T47D (cell line): ENCODE measurements at regions not wholly inside any gene's neighbourhood (a gene's known extent, or its start where the extent isn't known, plus 50 kb on each side); places are given as distances from the start of the nearest gene placed in this dataset.

Experiments
- DNase-seq, 2 experiments: peaks; one replicate each; pipeline versions ENCODE4 v3.0.0 to v3.0.0-alpha.2; 2011 to 2012; ENCODE audit warnings: low read depth in 1 of 2, low spot score in 1 of 2
- JUND ChIP-seq: IDR thresholded peaks from 2 replicates; pipeline ENCODE4 v1.6.1; 2012; ENCODE audit warnings: low read depth
- in situ Hi-C: cut with HindIII; loops from 2 replicates; pipeline ENCODE4 v1.10.0; 2016; ENCODE audit warnings: low sequenced_read_pairs, low pct_unique_long_range_greater_than_20kb

DNA sequence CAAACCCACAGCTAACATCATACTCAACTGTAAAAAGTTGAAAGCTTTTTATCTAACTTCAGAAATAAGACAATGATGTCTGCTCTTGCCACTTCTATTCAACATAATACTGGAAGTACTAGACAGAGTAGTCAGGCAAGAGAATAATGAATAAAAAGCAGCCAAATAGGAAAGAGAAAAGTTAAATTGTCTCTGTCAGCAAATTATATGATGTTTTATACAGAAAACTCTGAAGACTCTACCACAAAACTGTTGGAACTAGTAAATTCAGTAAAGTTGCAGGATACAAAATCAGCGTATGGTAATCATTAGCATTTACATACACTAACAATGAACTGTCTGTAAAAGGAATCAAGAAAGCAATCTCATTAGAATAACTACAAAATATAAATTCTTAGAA is 752.9 kb upstream of the CT83 start:
- in situ Hi-C loops = no loop called here
- no peak for TF ChIP-seq JUND
- no peak for DNase-seq

GRCh38 chrX:117196481-117196880 is 733.7 kb upstream of the CT83 start:
- in situ Hi-C loops = no loop called here
- TF ChIP-seq JUND = no peak
- DNase-seq = no peak

DNA sequence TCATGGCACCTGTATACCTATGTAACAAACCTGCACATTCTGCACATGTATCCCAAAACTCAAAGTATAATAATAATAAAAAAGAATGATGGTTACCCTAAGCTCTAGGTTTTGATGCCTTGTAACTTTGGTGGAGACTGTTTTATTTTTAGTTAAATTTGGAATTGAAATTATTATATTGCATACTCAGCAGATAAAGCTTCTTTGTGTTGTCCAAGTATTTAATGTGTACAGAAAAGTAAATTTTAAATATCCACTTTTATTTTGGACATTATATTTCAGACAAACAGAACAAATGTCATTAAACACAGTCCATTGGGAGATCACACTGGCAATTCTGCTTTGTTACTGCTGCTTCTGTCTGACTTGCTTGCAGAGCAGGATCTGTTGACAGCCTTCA is 684.5 kb upstream of the CT83 start:
- in situ Hi-C loops = no loop called here
- DNase-seq = no peak
- no peak for TF ChIP-seq JUND

DNA sequence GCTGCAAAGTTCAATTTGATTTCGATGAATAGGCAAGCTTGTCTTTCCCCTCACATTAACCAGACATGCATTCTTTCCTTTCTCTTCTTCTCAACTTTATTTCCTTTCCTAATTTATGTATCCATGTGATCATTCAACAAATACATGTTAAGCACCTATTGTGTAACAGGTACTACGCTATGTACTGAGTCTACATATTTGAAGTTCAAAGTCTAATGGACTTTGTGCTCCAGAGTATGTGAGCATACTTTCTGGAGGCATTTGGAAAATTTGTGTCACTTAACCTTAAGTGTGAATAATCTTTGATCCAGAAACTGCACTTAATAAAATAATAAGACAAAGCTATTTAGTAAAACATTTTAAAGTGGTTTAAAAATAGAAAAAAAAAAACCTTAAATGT is 675.3 kb upstream of the CT83 start:
- DNase-seq = no peak
- in situ Hi-C loops = no loop called here
- no peak for TF ChIP-seq JUND

- in situ Hi-C loops = no loop called here
- TF ChIP-seq JUND = no peak
- DNase-seq = no peak
Measured at GRCh38 chrX:117134983-117135382, 672.2 kb upstream of the CT83 start.

DNA sequence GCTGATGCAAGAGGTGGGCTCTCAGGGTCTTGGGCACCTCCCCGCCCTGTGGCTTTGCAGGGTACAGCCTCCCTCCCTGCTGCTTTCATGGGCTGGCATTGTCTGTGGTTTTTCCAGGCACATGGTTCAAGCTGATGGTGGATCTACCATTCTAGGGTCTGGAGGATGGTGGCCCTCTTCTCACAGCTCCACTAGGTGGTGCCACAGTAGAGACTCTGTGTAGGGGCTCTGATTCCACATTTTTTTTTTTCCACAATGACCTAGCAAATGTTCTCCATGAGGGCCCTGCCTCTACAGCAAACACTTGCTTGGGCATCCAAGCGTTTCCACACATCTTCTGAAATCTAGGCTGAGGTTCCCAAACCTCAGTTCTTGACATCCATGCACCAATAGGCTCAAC is 657.9 kb upstream of the CT83 start:
- no peak for TF ChIP-seq JUND
- DNase-seq = no peak
- in situ Hi-C loops = no loop called here

DNA sequence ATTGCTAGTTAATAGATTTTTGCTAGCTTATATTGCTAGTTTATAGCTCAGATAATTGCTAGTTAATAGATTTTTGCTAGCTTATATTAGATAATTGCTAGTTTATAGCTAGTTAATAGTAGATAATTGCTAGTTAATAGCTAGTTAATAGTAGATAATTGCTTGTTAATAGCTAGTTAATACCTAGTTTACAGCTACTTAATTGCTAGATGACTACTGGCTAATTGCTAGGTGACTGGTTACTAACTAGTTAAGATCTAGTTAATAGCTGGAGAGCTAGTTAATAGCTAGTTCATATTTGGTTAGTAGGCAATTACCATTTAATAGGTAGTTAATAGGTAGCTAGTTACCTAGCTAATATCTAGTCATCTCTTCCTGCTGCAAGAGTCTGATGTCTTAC is 633.8 kb upstream of the CT83 start:
- no peak for TF ChIP-seq JUND
- DNase-seq = no peak
- in situ Hi-C loops = no loop called here

DNA sequence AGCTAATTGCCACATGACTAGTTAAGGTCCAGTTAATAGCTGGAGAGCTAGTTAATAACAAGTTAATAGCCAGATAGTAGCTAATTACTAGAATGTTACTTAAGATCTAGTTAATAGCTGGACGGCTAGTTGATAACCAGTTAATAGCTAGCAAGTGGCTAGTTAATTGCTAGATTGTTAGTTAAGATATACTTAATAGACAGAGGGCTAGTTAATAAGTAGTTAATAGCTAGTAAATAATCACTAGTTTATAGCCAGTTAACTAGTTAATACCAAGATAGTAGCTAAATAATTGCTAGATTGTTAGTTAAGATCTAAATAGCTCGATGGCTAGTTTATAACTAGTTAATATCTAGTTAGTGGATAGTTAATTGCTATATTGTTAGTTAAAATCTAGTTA is 632.6 kb upstream of the CT83 start:
- in situ Hi-C loops = no loop called here
- DNase-seq = no peak
- no peak for TF ChIP-seq JUND

DNA sequence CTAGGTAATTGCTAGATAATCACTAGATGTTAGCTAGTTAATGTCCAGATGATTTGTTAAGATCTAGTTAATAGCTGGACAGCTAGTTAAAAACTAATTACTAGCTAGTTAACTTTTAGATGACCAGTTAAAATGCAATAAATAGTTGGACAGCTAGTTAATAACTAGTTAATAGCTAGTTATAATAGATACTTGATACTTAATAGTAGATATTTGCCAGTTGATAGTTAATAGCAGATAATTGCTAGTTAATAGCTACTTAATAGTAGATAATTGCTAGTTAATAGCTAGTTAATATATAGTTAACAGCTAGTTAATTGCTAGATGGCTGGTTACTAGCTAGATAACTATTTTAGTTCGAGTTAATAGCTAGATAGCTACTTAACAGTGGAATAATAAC is 631.4 kb upstream of the CT83 start:
- DNase-seq = no peak
- TF ChIP-seq JUND = no peak
- in situ Hi-C loops = no loop called here

DNA sequence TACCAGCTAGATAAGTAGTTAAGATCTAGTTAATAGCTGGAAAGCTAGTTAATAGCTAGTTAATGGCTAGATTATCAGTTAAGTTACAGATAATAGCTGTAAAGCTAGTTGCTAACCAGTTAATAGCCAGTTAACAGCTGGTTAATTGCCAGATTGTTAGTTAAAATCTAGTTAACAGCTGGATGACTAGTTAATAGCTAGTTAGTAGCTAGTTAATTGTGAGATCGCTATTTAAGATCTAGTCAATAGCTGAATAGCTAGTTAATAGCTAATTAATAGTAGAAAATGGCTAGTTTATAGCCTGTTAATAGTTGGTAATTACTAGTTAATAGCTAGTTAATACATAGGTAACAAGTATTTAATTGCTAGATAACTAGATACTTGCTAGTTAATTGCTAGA is 630.5 kb upstream of the CT83 start:
- no peak for TF ChIP-seq JUND
- in situ Hi-C loops = no loop called here
- DNase-seq = no peak

GRCh38 chrX:117092641-117093040 is 629.9 kb upstream of the CT83 start:
- in situ Hi-C loops = no loop called here
- TF ChIP-seq JUND = no peak
- no peak for DNase-seq

- in situ Hi-C loops = no loop called here
- TF ChIP-seq JUND = no peak
- no peak for DNase-seq
Measured at GRCh38 chrX:117063224-117063623, 600.4 kb upstream of the CT83 start.

- TF ChIP-seq JUND = no peak
- in situ Hi-C loops = no loop called here
Measured at GRCh38 chrX:117059848-117060247, 597.1 kb upstream of the CT83 start.

GRCh38 chrX:117053260-117053659 is 590.5 kb upstream of the CT83 start:
- in situ Hi-C loops = no loop called here
- no peak for DNase-seq
- no peak for TF ChIP-seq JUND

More at GRCh38 chrX:117059848-117060247, 597.1 kb upstream of the CT83 start:
- no peak for DNase-seq
